MV-4-11 (cell line): ENCODE measurements at regions not wholly inside any gene's neighbourhood (a gene's known extent, or its start where the extent isn't known, plus 50 kb on each side); places are given as distances from the start of the nearest gene placed in this dataset.

Source experiments
- DNase-seq: peaks from one replicate; lab custom pipeline; 2025; lab: John Stamatoyannopoulos, UW

DNA sequence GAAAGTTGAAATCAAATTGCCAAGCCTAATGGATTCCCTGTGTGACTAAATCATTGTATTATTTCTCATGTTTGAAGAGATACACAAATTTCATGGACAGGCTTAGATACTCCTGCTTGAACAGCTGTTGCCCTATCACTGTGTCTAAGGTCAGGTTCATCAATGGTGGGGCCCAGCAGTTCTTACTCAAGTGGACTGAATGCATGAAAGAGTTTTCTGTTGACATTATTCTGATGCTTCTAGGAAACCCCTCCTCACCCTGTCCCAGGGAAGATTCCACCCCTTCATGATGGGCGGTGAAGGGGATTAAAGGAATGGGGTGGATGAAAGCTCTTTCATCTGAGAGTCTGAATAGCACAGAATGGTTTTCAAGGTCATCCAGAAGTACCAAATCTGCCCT is 148.8 kb downstream of the INO80D start:
- DNase-seq: no peak

DNA sequence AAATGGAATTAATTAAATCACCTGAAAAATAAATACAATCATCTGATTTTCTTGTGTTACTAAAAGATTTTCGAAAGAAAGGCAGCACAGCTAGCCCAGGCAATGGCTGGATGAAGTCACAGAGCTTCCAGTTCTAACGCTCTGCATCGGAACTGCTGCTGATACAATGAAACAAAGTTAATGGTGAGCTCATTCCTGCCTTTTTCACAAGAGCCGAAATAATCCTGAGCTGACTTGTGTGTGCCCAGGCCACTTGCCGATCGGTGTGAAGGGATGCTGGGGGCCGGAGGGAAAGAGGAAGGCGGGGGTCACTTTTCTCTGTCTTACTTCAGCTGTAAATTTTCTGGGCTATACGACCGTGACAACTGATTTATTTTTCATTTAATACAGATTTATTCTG is 149.5 kb downstream of the INO80D start:
- DNase-seq: no peak

DNA sequence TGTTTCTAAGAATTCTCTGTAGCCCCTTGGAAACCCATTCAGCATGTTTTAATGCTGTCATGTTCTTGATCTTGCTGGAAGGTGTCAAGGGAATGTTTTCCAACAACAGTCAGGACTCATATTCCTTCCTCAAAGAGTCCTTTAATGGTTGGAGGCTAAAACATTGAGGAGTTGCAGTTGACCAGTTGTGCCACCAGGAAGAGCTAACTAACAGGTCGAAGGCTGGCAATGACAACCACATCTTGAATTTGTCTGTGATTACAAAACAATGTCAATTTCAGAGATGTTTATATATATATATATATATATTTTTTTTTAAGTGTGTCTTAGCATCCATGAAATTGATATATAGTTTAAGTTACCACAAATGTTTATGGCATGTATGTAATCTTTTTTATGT is 151.5 kb downstream of the INO80D start:
- DNase-seq: peak; percentile 17

DNA sequence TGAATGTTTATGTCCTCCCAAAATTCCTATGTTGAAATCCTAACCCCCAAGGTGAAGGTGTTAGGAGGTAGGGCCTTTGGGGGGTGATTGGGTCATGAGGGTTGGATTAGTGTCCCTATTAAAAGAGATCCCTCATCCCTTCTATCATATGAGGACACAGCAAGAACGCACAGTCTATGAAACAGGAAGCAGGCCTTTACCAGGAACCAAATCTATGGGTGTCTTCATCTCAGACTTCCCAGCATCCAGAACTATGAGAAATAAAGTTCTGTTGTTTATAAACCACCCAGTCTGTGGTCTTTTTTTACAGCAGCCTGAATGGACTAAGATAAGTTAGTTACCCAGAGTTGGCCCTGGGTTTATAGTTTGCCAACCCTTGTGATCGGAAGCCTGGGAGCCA is 153.1 kb downstream of the INO80D start:
- peak; percentile 19 for DNase-seq

DNA sequence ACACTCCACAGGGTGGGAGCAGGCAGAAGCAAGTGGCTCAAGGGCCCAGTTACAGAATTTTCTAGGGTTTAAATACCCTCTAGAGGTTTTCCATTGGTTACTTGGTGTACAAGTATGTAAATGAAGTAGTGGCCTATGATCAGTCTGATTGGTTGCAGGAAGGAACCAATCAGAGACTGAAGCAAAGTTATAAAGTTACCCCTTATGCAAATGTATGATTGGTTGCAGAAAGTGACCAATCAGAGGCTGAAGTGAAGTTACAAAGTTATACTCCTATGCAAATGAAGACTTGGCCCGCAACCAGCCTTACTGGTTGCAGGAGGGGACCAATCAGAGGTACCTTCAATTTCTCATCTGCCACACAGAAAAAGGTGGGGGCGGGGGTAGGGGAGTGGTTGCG is 154.6 kb downstream of the INO80D start:
- no peak for DNase-seq

DNA sequence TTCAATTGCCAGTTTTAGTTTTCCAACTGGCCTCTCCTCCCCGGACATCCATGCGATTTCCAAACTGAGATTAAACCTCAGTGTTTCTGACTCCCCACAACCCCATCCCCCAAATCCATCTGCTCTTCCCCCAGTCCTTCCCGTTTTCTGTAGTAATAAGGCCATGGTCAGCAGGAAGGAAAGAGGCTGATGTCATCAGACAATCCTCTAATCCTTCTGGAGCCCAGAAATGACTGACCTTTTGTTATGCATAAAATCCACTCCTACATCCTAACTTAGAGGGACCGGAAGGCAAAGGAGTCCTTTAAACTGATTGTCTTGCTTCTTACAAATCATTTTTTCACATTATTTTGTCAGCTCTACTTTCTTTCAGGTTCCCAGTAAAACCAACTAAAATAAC is 155.8 kb downstream of the INO80D start:
- no peak for DNase-seq

DNA sequence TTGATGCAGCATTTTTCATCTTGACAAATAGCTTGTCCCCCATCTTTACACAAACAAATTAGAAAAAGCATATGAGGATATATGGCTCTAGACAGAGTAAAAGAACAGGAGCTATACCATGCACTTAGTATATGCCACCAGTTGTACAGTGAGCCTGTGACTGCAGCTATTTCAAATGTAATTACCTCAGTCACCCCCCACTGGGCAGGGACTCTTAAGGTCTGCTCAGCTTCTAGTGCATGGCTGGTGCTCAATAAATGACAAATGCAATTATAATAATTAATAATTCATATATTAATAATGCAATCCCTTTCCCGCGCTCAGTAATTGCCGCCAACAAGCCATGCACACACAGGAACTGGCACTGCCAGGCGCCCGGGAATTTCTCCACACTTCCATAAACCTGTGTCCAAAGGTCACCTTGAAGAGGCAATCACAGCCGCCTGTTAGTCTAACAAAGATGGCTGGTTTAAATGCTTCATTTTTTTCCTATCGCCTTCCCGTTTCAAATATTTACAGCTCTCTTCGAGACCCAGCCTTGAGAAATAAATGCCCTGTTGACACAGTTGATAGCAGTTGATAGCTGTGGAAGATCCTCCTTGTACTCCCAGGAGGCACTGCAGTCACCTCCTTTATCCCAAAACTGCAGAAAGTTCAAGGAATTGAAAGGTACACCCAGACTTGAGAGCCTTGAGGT is 156.6 kb downstream of the INO80D start:
- DNase-seq: no peak

DNA sequence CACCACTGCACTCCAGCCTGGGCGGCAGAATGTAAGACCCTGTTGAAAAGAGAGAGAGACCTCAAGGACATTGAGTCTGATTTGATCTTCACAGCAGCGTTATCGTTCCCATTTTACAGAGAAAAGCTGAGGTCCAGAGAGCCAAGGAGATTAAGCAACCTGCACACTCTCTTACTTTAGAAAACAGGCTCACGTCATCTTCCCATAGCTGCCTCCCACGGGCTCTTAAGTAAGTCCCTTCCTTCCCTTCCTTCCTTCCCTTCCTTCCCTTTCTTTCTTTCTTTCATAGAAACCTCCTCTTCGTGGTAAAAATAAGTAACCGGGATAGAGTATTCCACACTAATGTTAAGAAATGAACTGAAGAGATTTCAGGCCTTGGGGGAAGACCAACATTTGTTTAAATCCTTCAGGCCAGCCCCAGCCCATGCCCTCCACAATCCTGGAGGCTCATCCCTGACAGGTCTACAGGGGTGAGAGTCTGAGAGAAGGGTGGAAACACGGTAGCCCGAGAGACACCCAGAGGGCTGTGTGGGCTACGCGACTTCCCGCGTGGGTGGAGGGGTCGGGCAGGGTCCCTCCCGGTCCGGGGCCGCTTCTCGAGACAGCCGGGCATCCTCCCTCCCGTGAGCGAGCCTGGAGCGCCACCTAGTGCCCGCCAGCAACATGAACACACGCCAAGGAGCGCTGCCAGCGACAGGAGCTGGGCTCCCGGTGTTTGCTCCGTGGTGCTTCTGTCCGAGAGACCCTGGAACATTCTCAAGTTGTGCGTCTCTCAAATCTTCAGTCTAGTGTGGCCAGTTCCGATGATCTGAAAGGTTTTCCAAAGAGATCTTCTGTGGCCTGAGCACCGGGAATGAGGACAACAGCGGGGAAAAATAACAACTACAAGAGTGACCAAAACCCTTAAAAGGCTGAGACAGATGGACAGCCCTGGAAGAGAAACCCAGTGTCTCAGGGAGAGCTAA is 160.3 kb downstream of the INO80D start:
- peak; percentile 35 for DNase-seq

DNA sequence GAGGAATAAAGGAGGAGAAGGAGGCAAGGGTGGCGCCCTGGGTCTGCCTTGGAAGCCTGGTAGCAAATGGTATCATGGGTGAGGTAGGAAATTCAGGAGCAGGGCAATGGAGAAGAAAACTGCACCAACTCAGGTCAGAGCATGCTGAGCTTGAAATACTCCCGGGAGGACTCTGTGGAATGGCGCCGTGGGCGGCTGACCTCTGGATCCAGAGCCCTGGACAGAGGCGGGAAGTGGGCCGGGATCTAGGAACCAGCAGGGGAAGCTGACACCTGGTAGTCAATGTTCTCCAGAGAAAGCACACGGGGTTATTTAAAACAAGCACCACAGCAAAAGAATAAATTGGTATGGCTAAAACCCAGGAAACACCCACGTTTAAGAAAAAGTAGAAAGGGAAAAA is 161.3 kb downstream of the INO80D start:
- DNase-seq: no peak

DNA sequence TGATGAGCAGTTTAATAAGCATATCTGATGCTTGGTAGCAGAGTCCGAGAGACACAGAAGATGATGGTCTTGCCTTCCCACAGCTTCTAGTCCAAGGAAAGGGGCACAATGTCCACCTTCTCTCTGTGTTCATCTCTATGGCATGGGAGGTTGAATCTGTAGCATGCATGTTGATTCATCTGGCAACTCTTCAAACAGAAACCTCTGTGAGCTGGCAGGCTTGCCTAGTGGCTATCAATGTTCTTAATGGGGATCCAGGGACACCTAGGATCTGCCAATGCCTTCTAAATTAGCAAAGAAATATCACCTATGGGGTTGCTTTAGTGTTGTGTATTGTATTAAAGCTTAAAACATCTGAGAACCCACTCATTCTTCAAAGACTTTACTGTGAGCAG is 170.8 kb downstream of the INO80D start:
- DNase-seq: no peak

DNA sequence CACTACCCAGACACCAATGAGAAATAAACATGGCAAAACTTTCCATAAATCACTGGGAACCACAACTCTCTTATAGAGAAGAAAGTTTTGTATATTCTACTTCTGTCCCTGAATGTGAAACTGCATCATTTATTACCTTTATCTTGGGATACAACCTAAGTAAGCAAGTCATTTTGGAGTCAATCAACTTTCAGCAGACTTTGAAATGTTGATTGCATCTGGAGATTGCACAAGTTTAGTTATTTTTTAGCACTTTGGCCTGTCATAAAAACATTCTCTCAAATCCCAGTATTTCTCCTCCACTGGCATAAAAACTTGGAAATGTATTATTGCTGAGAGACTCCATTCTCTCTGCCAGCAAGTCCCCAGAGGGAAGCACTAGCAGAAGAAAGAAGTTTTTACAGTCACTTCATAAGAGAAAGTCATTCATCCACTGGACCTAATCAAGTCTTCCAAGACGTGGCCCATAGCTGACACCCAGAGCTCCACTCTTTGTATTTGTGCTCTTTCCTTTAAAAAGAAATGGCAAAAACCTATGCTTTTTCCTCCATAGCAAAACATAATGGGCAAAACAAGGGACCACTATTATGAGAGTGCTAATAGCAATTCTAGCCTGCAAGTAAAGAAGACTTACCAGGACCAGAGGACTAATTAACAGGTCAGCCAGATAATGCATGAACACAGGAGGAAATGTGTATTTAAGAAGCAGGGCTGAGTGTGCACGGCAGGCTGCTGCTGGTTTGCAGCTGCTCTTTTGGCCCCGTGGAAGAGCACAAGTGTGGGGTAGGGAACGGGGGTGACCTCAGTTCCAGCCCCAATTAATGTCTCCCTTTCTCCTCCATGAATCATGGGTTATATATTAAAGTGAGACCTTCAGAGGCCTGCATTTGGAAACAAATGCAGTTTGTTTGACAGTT is 171.5 kb downstream of the INO80D start:
- DNase-seq: no peak

DNA sequence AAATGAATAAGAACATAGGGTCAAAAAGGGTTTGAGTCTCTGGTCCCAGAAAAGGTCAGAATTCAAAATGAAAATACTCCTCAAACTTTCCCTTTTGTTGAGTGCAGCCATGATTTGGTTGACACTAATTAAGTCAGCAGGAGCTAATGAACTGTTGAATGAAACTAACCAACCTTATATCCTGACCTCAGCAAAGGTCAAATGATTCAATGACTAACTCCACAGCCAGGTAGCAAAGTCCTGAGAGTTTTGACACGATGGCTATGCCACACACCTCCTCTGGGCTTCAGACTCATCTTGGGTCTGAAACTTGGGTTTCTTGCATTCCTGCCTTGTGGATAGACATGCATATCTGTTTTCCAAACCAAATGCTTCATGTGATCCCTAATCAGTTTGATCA is 172.3 kb downstream of the INO80D start:
- DNase-seq: no peak

DNA sequence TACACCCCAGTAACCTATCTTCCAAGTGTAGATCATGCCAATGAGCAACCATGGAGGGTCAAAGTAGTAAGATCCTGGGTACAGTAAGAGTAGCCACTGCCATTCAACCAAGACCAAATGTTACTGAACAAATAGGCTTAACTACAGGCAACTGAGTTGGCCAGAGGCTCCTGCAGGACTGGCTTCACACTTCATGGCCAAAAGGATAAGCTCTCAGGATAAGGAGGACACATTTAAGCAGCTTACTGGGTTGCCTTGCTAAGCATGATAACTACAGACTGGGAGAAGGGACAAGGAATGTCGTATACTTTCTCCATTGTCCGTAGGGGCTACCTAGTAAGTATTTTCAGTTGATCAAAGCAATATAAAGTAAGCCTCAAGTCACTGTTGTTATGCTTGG is 174.7 kb downstream of the INO80D start:
- DNase-seq: no peak

DNA sequence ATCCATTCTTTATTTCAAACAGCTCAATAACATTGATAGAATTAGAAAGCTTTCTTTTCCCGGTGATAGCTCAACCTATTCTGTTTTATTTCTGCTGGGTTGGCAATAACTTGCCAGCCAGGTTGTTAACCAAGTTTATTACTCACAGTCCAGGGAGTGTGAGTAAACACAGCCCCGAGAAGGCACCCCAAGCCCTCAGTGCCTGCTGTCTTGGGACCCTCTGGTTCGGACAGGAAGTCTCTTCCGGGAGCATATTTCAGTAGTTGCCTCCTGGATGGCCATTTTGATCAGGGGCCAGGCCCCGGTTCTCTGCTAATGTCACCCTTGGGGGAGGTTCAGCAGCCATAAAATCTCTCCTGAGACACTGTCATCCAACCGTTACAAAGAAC is 176.8 kb downstream of the INO80D start:
- DNase-seq: no peak

DNA sequence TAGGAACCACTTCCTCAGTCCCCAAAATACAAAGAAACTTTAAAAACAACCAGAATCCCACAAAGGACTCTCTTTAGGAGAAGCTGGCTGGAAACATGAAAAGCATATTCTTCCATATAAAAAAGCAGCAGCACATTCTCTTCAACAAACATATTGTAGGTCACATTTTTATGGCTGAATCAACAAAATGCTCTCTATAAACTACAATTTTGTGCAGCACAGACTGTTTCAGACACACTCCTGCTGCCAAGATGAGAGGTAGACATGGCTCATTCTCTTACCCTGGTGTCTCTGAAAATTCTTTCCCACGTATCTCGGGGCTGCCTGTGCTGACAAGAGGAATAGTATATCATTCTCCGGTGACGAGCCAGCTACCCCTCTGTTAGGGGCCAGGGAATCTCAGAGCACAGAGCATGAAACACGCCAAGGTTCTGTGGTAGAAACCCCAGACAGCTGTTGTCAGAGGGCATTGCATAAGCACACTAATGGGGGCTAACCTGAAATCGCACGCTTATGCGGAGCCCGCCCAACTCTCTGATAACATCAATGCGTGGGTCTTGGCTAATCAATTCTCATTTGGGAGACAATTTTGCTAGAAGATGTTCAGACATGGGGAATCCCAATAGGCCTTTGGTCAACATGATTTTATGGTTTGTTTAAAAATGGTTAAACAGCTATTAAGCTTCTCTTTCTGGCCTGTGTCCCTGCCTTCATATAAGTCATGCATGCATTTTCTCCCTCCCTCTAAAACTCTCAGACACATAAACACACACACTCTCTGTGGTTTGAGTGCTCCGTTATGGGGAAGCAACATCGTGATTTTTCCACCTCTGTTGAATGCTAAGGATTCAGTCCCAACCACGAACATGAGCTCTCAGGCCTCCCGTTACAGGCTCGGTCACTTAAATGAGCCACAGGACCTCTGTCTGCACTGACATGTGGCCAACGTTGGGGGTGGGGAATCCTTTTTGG is 177.5 kb downstream of the INO80D start:
- no peak for DNase-seq

DNA sequence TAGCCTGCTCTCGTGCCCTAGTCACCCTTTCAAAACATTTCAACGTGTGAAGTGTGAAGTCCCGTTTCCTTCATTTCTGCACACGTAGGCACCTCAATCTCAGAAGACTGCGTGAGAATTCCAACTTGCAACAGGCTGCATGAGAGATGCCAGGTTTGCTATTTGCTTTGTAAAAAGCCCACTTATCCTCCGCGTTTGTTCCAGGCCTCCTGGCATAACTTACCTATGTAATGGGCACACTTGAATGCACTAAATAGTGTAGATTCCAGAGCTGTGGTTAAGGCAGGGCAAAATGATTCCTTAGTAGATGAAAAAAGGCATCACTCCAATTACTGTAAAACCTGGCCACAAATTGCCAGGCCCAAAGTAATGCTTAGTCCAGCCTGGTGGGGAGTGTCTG is 179.6 kb downstream of the INO80D start:
- no peak for DNase-seq

DNA sequence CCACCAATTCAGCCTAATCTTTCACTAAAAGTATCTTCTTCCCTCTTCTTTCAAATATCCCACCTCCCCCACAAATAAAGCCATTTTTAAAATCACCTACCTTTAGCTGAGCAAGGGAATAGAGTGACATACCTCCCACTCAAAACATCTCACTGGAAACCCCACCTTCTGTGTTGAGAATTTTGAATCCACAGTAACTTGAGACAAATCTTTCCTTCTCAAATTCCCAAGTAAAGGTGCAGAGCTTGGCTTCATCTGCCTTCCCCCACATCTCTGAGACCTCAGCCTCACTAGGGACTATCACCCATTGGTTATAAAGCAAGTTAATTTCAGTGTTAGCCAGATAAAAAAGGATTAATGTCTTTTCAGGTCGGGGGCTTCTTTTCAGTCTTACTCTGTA is 180.4 kb downstream of the INO80D start:
- no peak for DNase-seq

DNA sequence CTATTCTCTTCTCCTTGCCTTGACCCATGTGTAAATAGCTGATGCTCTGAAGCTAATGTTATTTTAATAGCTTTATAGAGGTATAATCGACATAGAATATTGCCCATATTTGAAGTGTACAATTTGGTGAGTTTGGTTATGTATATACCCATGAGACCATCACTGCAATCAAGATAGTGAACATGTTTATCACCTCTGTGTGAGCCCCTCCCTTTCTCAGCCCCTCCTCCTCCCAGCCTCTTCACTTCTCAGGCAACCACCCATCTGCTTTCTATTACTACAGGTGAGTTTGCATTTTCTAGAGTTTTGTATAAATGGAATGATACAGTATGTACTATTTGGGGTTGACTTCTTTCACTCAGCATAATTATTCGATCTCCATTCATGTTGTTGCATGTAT is 181.1 kb downstream of the INO80D start:
- no peak for DNase-seq

DNA sequence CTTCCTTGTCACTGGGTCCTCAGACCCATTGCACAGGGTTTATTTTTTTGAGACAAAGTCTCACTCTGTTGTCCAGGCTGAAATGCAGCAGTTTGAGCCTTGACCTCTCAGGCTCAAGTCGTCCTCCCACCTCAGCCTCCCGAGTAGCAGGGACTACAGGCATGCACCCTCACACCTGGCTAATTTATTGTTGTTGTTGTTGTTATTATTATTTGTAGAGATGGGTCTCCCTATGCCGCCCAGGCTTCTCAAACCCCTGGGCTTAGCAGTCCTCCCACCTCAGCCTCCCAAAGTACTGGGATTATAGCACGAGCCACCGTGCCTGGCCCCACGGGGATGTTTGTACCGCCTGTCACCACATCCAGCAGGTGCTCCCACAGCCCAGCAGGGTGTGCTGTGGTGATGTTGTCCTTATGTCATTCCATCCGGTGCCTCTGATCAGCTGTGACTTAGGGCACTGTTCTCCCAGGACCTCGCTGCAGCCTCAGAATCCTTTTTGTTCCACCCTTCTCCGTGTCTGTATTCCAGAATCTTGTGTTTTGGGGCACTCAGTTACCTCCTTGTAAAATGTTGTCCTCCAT is 182.3 kb downstream of the INO80D start:
- peak; percentile 3 for DNase-seq

DNA sequence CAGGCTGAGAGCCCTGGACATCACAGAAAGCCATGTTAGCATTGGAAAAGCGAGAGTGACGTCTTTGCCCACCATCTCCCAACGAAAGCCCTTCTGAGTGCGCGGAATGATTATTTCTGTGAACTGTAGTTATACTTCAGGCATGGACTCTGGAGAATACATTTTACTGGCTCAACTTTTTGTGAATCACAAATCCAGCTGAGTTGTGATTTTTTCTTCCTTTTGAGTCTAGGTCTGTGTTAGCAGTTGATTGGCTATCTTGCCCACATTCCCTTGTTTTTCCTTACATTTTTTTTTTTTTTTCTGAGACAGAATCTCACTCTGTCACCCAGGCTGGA is 183.1 kb downstream of the INO80D start:
- no peak for DNase-seq
